ENCODE measurements at regions not wholly inside any gene's neighbourhood (a gene's known extent, or its start where the extent isn't known, plus 50 kb on each side); places are given as distances from the start of the nearest gene placed in this dataset.
"Not testable (repeated sequence)": the region's sequence is repeated elsewhere in the genome, so short reads cannot be mapped to it uniquely, and the experiment has no call there.

DNA sequence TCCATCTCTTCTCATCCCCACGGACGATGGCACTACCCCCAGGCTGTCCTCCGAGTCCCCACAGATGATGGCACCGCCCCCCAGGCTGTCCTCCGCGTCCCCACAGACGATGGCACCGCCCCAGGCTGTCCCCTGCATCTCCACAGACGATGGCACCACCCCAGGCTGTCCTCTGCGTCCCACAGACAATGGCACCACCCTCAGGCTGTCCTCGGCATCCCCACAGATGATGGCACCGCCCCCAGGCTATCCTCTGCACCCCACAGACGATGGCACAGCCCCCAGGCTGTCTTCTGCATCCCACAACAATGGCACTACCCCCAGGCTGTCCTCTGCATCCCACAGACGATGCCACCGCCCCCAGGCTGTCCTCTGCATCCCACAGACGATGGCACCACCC is 57.4 kb upstream of the PTCH1 start:
- no peak for DNase-seq

- no peak for DNase-seq
These were observed 56.7 kb upstream of the PTCH1 start for GRCh38 chr9:95573463-95573862.

DNA sequence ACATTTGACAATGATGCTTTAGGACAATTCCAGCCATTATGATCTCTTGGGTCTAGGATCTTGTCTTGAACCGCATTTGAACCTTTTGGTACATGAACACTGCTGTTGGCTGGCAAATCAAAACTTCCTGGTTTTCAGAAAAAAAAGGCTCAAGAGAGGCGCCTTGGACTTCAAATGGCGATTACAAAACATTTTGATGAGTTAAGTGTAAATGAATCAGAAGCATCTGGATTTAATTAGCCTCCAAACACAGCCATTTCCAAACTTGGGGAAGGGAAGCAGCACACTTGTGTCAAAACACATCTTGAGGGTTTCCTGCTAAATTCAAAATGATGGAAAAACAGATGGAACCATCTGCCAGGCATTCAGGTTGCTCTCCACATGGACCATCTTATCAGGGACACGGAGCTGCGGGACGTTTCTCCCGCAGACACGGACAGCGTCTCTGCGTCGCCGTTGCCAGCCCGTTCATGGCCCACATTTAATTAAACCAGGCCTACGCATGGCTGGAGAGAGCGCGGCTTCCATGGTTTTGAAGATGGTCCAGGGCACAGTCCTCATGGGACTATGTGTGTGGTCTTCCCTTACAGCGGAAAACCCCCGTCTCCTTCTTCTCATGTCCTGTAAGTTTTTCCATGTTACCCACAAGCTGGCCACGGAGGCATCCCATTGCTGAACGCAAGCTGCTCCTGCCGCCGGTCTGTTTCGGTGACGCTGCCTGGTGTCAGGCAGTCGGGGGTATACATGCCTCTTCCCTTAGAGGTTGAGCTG is 55.8 kb upstream of the PTCH1 start:
- DNase-seq: peak; percentile 92

- peak; percentile 52 for DNase-seq
These were observed 53.9 kb upstream of the PTCH1 start for GRCh38 chr9:95570646-95571045.

- peak; percentile 62 for DNase-seq
These were observed 53.4 kb upstream of the PTCH1 start for GRCh38 chr9:95570150-95570549.

DNA sequence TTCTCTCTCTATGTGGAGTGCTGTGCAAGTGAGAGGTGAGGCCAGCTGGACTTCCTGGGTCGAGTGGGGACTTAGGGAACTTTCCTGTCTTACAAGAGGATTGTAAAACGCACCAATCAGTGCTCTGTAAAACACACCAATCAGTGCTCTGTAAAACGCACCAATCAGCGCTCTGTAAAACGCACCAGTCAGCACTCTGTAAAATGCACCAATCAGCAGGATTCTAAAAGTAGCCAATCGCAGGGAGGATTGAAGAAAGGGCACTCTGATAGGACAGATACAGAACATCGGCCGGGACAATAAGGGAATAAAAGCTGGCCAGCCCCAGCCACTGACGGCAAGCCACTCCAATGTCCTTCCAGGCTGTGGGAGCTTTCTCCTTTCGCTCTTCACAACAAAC is 52.0 kb upstream of the PTCH1 start:
- DNase-seq: not testable (repeated sequence)
